ENCODE measurements at regions not wholly inside any gene's neighbourhood (a gene's known extent, or its start where the extent isn't known, plus 50 kb on each side); places are given as distances from the start of the nearest gene placed in this dataset.

DNA sequence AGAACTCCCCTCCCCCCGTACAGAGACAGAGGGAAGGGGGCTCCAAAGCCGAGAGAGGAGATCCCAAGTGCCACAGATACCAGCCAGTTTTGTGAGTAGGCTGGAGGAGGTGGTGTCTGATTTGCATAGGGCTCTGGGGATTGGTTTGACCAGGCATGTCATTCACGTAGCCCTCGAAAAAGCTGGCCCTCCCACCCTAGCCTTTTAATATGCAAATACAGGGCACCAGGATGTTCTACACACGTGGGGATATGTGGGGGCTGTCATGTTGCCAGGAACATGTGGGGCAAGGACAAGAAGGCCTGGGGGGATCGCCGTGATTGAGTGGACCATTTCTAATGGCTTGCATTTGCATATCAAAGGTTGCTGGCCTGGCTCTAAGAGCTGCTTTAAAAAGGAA, 272.9 kb downstream of the PPP1R2C start:
- DNase-seq = no peak

DNA sequence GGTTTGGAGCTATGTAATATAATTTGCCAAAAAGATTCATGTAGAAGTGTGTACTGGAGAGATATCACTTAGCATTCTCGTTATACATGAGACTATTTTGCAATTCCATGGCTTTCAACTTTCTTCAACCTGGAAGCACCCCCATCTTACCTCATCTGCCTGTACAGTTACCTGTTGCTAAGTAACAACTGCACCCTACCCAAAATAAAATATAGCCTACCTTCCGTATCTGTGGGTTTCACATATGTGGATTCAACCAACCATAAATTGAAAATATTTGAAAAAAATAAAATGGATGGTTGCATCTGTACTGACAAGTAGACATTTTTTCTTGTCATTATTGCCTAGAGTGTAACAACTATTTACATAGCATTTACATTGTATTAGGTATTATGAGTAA, 278.3 kb downstream of the PPP1R2C start:
- no peak for DNase-seq

DNA sequence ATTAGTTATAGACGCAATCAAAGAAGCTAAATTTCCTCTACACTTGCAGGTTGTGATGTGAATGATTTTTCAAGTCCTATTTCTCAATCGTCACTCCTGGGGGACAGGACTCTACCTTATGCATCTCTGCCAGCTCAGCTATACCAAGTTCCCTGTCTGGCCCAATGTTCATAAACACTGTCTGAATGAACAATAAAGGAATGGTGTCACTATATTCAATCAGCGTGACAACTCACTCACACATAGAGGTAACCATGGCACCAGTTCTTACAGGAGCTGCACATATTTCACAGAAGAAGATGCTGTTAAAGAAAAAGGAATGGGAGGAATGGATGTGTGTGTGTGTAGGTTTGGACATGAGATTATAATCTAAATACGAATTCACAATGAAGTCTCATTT, 280.6 kb downstream of the PPP1R2C start:
- no peak for DNase-seq

DNA sequence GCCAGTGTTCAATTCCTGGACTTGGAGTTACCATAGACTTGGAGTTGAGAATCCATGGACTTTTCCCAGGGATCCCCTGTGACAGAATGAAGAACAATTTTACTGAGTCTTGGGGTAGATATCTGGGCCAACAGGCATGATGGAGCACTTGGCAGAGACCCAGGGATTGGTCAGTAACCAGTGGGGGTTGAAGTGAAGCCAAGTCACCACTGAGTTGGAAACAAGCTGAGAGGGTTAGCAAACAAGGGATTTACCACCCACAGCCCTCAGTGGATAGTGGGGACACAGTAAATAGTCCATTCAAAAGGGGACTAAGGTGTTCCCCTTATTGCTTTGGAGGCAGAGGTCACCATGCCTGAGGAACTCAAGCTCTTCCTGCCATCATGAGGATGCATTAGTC, 281.7 kb downstream of the PPP1R2C start:
- no peak for DNase-seq

DNA sequence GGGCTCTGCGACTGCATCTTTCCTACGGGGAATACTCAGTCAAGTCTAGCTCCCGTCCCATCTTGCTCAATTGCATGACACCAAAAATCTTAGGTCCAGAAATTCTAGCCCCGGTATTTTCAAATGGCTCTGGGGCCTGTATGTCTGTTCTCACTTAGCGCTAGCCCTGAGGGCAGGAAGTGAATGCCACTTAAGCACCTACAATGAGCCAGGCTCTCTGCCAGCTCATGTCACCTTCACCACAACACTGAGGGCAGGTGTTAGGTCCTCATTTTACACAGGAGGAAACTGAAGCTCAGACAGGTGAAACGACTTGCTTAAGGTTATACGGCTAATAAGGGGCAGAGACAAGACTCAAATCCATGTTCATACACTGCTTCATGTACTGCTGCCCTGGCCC, 282.8 kb downstream of the PPP1R2C start:
- no peak for DNase-seq

DNA sequence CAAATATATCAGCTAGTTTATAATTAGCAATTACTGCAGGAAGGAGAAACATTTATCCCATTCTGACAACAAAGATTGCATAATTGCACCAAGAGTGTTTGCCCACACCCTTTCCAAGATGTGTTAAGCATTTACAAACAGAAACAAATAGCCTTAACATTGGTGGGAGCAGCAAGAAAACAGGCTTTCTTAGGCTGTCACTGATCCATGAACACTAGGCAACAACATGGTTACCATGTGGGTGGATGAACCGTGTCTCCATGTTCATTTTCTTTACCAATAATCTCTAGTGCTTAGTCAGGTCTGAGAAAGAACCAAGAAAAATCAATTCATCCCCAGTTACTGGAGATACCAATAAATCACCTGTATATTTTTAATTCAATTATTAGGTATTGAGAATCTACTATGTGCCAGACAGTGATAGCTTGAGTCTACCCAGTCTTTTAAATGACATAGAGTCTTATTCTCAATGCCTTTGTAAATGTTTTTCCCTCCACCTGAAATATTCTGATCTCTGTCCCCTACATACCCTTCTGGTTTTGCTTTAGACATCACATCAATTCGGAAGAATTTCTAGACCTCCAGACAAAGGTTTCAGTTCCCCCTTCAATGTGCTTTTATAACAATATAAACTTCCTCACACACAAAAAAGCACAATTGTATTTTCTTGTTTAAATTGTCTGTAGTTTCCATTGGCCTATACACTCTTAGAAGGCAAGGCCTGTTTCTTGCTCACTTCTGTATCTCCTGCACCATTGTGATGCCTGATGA, 286.6 kb downstream of the PPP1R2C start:
- no peak for DNase-seq

DNA sequence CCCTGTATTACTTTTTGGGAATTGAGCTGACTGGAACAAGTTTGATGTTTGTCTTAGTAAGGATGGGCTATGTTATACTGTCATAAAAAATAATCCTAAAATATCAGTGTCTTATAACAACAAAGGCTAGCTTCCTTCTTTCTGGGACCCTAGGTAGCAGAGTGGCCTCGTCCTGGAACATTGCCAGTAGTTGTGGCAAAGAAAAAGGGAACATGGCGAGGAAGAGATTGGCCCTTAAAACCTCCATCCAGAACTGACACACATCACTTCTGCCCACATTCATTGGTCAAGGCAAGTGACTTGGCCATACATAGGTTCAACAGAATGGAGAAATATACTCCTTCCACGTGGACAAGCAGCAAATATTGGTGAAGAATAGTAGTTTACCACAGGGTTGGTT, 287.9 kb downstream of the PPP1R2C start:
- no peak for DNase-seq

DNA sequence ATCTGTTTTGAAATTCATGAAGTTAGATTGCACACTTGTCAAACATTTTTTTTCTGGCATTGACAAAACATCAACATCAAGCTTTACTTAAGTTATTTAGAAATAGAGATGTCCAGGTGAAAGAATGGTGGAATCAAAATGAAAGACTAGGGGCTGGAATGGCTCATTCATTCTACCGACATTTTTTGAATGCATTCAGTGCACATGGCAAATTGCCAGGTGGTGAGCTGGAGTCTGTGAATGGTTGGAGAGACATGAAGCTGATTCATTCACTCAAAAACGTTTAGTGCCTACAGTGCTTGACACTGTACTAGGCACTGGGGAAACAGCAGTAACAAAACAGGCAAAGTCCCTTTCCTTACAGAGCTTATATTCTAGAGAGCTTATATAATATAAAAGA, 292.4 kb downstream of the PPP1R2C start:
- no peak for DNase-seq

DNA sequence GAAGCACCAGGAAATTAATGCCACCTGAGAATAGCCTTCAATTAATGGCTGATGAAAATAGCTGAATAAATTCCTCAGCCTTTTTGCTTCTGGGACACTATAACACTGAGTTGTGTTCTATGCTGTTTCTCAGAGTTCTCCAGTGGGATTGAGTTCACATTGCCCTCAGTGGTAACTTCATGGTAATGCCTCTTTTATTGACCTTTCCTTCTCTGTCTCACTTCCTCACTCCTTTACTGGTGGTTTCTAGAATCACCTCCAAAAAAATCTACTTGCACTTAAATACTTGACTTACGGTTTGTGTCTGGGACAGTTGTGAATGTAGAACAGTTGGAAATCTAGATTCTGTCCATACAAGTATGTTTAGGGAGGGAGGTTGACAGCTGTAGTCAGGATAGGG, 293.7 kb downstream of the PPP1R2C start:
- no peak for DNase-seq

DNA sequence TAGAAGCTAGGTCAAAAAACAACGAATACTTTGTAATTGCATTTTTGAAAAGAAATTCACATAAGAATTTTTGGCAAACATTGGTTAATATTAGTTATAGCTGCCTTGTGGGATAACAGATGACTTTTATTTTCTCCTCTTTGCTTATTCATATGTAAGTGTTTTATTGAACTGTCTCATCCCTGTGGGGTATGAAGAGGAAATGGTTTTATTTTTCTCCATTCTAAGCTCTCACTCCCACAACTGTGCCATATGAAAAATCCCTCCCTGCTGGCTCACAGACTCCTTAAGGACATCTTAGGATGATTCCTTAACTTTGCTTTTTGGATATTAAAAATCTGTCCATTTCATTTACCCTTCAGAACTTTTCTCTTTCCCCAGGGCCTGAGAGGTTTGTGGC, 300.6 kb downstream of the PPP1R2C start:
- DNase-seq = no peak

DNA sequence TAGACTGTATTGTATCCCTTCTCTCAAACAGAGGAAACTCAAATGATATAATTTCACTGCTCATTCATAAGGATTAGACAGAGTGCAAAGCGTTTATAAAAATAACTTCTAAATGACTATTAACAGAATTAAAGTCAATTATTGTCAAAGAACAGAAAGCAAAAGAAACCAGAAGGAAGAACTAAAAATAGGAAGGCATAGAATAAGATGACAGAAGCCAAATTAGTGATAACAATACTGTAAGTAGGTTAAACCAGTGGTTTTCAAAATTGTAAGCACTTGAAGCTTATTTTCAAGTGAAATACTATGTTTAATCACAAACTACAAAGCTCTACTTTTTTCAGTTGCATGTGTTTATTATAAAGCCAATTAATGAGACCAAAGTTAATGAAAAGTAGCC, 305.2 kb downstream of the PPP1R2C start:
- DNase-seq = no peak

DNA sequence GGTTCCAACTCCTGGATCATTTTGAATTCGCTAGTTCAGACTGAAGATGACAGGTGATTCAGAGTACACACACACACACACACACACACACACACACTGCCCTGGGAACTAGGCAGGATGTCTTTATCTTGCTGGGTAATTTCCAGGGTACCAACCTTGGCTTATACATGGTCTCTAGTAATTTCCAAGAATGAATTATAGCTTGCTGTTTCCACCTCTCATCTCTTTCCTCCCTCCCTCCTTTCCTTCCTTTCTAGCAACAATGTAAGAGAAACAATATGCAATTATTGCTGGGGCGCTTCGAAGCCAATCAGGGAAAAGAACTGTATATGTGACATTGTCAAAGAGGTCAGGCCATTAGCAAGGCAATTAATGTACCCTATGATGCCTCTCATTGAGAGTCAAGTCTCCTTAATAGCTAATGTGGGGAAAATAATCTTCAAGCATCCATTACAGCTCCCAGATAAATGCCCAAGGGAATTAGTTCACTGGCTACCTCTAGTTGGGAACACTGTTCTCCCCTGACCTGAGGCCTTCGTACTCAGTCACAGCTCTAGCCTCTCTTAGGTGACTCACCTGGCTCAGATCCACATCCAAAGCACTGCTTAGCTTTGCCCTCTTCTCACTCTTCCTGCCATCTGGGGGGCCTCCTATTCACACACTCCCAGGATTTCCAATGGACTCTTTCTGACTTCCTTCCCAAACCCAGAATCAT, 311.5 kb downstream of the PPP1R2C start:
- DNase-seq = no peak

DNA sequence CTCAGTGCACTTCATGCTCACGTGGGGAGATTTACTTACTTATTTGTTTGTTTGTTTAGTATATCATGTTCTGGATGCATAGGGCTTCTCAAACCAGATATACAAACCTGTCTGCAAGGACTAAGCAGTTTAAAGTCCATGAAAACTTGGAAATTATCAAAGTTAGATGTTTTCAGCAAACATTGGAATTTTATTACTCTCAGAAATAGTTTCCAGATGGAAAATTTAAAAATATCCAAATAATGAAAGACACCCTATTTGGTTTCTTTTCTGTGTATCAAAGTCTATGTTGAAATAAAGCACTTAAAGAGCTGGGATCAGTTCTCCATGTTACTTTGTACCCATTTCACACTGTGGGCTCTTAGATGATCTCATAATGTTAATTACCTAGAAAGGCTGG, 312.1 kb downstream of the PPP1R2C start:
- DNase-seq = no peak

DNA sequence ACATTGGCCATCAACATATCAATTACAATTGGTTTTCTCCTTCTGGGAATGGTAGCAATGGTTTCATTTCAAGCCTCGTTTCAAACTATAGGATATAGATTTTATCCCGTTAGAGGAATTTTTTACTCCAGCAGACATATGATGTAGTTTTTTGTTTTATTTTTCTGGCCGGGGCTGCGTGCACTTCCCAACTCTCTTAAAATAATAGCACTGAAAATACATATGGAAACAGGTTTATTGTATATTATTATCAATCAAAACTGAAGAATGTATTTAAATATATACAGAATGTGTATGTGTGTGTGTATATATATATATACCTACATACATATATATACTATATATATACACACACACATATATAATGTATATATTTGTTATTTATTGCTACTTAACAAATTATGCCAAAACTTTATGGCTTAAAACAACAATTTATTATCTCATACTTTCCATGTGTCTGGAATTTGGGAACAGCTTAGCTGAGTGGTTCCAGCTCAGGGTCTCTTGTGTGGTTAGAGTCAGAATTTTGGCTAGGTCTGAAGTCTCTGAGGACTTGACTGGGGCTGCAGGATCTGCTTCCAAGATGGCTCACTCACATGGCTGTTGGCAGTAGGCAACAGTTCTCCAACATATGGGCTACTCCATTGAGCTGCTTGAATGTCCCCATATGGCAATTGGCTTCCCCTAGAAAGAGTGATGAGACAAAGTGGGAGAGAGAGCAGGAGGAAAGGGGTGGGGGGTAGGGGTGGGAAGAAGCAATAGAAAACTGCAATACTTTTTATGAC, 314.1 kb downstream of the PPP1R2C start:
- peak; percentile 31 for DNase-seq

DNA sequence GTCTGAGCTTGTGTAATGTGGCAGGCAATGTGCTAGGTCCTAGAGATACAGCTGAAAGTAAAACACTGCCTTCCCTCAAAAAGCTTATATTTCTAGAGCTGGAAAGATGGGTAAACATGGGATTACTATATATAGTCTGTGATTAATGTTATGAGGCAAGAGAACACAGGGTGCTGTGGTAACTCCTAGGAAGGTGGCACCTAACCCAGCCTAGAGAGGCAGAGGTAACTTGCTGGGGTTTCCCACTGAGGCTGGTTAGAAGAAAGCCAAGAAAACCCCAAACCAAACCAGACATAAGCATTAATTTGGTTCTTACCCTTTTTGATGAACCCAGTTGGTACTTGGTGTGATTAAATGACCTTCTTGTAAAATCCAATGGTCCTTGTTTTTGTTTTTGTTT, 315.0 kb downstream of the PPP1R2C start:
- no peak for DNase-seq

DNA sequence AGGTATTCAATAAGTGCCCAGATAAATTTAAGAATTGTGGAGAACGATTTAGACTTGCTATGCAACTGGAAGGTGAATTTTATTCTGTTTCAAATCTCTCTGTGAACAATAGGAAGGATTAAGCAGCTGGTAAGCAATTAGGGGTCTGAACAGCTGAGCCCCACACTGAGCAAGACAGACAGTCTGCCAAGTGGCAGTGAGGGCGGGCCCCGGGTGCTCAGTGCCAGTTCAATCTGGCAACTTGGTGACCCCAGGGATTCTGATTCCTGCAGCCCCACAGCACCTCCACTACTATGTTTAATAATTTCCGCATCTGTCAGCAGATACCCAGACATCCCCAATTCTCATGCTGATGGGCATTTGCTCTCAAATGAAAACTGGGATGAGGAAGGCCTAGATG, 317.3 kb downstream of the PPP1R2C start:
- DNase-seq = peak; percentile 60

DNA sequence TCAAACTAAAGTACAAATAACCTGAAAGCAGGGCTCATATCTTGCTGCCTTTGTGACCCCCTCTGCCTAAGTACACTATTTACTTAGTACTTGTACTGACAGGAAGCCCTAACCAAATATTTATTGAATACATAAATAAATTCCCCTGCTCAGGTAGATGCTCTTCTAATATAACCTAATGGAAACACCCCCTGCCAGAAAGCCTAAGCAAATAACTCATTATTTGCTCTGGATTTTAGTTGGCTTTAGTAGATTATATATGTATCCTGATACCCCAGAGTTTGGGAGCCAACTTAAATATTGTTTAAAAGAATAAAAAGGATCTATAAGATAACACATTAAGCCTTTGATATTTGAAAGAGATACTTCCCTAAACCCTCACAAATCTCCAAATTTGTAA, 318.2 kb downstream of the PPP1R2C start:
- no peak for DNase-seq

DNA sequence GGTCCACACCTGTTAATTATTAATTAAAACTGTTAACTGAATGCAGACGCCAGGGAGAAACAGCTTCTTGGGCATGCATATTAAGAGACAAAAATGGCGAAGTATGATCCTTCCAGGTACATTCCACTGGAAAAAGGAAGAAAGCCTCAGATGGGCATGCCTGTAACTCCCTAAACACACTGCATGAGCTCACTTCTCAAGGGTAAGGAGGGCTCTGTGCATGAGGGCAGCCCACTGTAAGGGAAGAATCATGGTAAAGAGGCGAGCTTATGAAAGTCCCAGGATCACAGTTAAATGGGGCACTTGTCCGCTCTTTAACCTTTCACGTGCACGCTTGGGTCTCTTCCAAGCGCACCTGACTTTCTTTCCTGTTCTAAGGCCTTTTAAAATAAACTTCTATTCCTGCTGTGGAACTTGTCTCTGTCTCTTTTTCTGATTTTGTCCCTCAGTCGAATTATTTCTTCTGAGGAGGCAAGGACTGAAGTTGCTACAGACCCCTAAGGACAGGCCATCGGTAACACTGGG, 321.7 kb downstream of the PPP1R2C start:
- DNase-seq = no peak

DNA sequence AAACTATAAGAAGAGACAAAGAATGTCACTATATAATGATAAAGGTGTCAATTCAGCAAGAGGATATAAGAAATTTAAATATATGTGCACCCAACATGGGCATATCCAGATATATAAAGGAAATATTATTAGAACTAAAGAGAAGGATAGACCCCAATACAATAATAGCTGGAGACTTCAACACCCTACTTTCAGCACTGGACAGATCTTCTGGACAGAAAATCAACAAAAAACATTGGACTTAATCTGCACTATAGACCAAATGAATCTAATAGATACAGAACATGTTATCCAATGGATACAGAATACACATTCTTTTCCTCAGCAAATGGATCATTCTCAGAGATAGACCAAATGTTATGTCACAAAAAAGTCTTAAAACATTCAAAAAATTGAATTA, 327.7 kb downstream of the PPP1R2C start:
- no peak for DNase-seq

DNA sequence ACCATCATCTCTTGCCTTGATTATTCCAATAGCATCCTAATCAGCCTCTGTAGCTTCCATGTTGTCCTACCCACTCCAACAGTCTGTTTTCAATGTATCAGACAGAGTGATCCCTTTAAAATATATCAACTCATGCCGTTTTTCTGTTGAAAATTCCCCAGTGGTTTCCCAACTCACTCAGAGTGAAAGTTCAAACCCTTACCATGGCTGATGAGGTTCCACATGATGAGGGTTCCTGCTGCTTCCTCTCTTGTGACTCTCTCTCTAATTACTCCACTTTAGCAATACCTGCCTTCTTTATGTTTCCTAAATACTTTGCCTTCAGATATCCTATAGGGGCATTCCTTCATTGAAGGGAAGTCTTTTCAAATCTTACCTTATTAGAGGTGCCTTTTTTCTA, 334.7 kb downstream of the PPP1R2C start:
- no peak for DNase-seq

DNA sequence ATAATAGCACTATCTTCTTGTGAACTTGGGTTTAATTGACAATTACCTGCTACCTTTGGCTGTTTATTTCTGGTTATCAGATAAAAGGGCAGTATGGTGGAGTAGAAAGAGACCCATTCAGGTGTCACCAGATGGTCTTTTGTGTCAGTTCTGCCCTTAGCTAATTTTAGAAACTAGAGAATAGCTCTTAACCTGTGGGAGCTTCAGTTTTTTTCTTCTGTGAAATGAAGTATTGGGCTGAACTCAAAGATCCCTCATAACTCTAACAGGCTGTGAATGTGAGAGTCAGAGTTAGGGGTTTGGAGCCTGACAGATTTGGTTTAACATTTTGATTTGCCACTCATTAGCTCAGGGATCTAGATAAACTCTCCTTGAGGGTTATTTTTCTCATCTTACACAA, 335.2 kb downstream of the PPP1R2C start:
- peak; percentile 2 for DNase-seq

DNA sequence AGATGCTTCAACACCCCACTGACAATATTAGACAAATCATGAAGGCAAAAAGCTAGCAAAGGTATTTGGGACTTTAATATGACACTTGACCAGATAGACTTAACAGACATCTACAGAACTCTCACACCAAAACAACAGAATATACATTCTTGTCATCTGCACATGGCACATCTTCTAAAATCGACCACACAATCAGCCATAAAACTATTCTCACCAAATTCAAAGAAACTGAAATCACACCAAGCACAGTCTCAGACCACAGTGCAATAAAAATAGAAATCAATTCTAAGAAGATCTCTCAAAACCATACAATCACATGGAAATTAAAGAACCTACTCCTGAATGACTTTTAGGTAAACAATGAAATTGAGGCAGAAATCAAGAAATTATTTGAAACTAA, 340.8 kb downstream of the PPP1R2C start:
- no peak for DNase-seq

DNA sequence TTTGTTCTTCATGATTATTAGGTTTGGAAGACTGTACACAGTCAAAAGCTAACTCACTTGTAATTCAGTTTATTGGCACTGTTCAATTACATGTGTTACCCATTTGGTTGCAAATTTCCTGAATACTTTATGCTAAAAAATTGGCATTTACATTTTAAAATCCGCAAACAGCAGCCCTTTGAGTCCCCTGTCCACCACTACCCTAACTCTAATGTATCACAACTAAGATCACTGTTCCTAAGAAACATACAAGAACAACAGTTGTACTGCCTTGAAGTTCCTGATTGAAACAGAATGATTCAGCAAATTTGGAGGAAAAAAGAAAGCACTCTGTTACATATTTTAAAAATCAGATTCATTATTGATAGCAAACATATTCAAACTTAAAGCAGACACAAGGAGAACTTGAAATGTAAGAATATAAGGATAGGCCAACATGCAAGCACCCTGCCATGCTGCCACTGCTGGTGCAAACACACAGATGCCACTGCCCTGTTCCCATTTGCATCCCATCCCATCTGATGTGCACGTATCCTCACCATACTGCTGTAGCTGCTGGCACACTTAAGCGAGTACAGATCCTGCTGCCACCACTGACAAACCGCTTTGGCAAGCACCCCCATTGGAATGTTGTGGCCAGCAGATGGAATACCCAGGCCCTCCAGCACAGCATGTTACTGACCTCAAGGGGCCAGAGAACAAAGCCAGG, 343.4 kb downstream of the PPP1R2C start:
- no peak for DNase-seq

Data from NCI-H2171 (cell line).